WTC11 (cell line): ENCODE measurements at regions not wholly inside any gene's neighbourhood (a gene's known extent, or its start where the extent isn't known, plus 50 kb on each side); places are given as distances from the start of the nearest gene placed in this dataset.

ENCODE experiments used
- E2F4 ChIP-seq: sonication (generic); formaldehyde crosslinking; IDR thresholded peaks from 2 replicates; pipeline ENCODE4 v1.8.1; 2022; ENCODE audit warnings: low read depth, mild to moderate bottlenecking, moderate library complexity, missing genetic modification reagents, borderline replicate concordance
- ELF4 ChIP-seq: sonication (generic); formaldehyde crosslinking; IDR thresholded peaks from 2 replicates; pipeline ENCODE4 v1.8.1; 2022; ENCODE audit warnings: low read depth, mild to moderate bottlenecking, moderate library complexity, missing genetic modification reagents
- ETV6 ChIP-seq: sonication (generic); formaldehyde crosslinking; IDR thresholded peaks from 2 replicates; pipeline ENCODE4 v1.8.1; 2022; ENCODE audit warnings: mild to moderate bottlenecking, missing genetic modification reagents
- GTF2I ChIP-seq: fragments of 250-450 bp; sonication (Bioruptor Pico); conservative IDR thresholded peaks from 2 replicates; pipeline ENCODE4 v1.4.0; 2021; ENCODE audit warnings: mild to moderate bottlenecking
- HMGXB4 ChIP-seq: sonication (generic); formaldehyde crosslinking; IDR thresholded peaks from 2 replicates; pipeline ENCODE4 v1.8.1; 2023; ENCODE audit warnings: mild to moderate bottlenecking, moderate library complexity, missing genetic modification reagents
- JUN ChIP-seq: sonication (generic); formaldehyde crosslinking; IDR thresholded peaks from 2 replicates; pipeline ENCODE4 v1.8.0; 2023; ENCODE audit warnings: mild to moderate bottlenecking, missing genetic modification reagents
- KAT7 ChIP-seq: sonication (generic); formaldehyde crosslinking; IDR thresholded peaks from 2 replicates; pipeline ENCODE4 v1.8.1; 2023; ENCODE audit warnings: missing genetic modification reagents, mild to moderate bottlenecking, borderline replicate concordance
- NR2C2 ChIP-seq: sonication (generic); formaldehyde crosslinking; IDR thresholded peaks from 2 replicates; pipeline ENCODE4 v1.8.0; 2022; ENCODE audit warnings: mild to moderate bottlenecking, missing genetic modification reagents
- SOX15 ChIP-seq: fragments of 250-450 bp; sonication (Bioruptor Pico); IDR thresholded peaks from 2 replicates; pipeline ENCODE4 v1.9.0; 2021; ENCODE audit warnings: mild to moderate bottlenecking
- TEAD1 ChIP-seq: sonication (generic); formaldehyde crosslinking; IDR thresholded peaks from 2 replicates; pipeline ENCODE4 v1.8.0; 2022; ENCODE audit warnings: mild to moderate bottlenecking, missing genetic modification reagents
- ZNF396 ChIP-seq: fragments of 250-450 bp; sonication (Bioruptor Pico); IDR thresholded peaks from 2 replicates; pipeline ENCODE4 v1.8.0; 2021; ENCODE audit warnings: mild to moderate bottlenecking, moderate library complexity, borderline replicate concordance
- TF ChIP-seq, protein P1 (sequence below): fragments of 200-600 bp; IDR thresholded peaks from 2 replicates; pipeline ENCODE4 v1.8.0; 2022; ENCODE audit warnings: antibody characterized with exemption

GRCh38 chr2:168314236-168314635 lies 66.8 kb upstream of the STK39 start:
- no peak for TF ChIP-seq E2F4 (CRISPR knock-in tag)
- TF ChIP-seq, protein P1, sequence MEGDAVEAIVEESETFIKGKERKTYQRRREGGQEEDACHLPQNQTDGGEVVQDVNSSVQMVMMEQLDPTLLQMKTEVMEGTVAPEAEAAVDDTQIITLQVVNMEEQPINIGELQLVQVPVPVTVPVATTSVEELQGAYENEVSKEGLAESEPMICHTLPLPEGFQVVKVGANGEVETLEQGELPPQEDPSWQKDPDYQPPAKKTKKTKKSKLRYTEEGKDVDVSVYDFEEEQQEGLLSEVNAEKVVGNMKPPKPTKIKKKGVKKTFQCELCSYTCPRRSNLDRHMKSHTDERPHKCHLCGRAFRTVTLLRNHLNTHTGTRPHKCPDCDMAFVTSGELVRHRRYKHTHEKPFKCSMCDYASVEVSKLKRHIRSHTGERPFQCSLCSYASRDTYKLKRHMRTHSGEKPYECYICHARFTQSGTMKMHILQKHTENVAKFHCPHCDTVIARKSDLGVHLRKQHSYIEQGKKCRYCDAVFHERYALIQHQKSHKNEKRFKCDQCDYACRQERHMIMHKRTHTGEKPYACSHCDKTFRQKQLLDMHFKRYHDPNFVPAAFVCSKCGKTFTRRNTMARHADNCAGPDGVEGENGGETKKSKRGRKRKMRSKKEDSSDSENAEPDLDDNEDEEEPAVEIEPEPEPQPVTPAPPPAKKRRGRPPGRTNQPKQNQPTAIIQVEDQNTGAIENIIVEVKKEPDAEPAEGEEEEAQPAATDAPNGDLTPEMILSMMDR = no peak
- TF ChIP-seq NR2C2 = no peak
- TF ChIP-seq KAT7 (CRISPR knock-in tag) = no peak
- TF ChIP-seq ZNF396 (CRISPR knock-in tag) = no peak
- no peak for TF ChIP-seq SOX15 (CRISPR knock-in tag)
- TF ChIP-seq TEAD1 = no peak
- TF ChIP-seq JUN (CRISPR knock-in tag) = no peak
- TF ChIP-seq ETV6 = no peak
- no peak for TF ChIP-seq HMGXB4 (CRISPR knock-in tag)
- TF ChIP-seq ELF4 = no peak
- TF ChIP-seq GTF2I (CRISPR knock-in tag) = no peak
